ENCODE measurements at regions not wholly inside any gene's neighbourhood (a gene's known extent, or its start where the extent isn't known, plus 50 kb on each side); places are given as distances from the start of the nearest gene placed in this dataset.

DNA sequence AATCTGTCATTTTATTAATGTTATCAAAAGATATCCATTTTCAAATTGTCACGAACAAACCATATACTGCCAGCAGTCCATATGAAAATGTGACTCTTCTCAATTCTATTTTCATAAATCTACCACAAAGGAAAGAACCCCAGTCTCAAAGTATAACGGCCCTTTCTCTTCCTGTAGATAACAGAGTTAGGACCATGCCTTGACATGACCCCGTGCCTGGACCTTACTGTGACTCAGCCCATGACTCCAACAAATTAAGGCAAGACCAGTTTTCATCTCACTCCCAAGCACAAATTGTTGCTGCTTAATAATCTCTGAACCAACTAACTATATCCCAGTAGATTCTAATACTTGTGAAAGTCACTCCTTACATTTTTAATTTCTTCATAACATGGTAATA, 124.4 kb upstream of the NFIA start:
- Histone ChIP-seq H3K27me3 (no peaks in the 10 kb centered on the region), H3K27ac (no peak overlapping the region), H3K4me3 (no peak overlapping the region), H3K4me1 (ENCODE audit: low read depth) (peaks cover 8% of the 10 kb centered on the region), H3K9me3 (ENCODE audit: low read depth) (no peaks in the 10 kb centered on the region), H3K36me3 (no peaks in the 10 kb centered on the region)
- DNase-seq (ENCODE audit: low read depth in 1 of 2, low spot score in 1 of 2) = no peak
- TF ChIP-seq, protein P1, sequence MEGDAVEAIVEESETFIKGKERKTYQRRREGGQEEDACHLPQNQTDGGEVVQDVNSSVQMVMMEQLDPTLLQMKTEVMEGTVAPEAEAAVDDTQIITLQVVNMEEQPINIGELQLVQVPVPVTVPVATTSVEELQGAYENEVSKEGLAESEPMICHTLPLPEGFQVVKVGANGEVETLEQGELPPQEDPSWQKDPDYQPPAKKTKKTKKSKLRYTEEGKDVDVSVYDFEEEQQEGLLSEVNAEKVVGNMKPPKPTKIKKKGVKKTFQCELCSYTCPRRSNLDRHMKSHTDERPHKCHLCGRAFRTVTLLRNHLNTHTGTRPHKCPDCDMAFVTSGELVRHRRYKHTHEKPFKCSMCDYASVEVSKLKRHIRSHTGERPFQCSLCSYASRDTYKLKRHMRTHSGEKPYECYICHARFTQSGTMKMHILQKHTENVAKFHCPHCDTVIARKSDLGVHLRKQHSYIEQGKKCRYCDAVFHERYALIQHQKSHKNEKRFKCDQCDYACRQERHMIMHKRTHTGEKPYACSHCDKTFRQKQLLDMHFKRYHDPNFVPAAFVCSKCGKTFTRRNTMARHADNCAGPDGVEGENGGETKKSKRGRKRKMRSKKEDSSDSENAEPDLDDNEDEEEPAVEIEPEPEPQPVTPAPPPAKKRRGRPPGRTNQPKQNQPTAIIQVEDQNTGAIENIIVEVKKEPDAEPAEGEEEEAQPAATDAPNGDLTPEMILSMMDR (IDR thresholded peaks at IDR 0.05; ENCODE audit: low read depth, low read length) = no peak

DNA sequence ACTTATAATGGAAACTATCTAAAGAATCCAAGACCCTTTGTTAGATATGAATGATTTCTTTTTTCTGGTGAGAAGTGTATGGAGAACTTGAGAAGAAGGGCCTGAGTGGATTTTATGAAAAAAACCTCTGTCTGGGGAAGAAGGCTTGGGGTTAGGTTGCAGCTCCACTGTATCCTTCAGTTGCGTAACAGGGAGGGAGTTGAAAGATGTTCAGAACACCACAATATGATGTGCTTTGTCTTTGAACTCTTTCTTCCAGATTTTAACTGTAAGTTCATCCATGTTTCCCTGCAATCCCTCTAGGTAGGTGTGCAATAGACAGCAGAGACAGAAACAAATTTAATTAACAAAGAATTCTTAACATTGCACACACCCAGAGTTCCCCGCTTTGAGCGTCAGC, 125.8 kb upstream of the NFIA start:
- DNase-seq (ENCODE audit: low read depth in 1 of 2, low spot score in 1 of 2) = no peak
- Histone ChIP-seq H3K27me3 (no peaks in the 10 kb centered on the region), H3K36me3 (no peaks in the 10 kb centered on the region), H3K27ac (no peak overlapping the region), H3K4me3 (no peak overlapping the region), H3K4me1 (ENCODE audit: low read depth) (peaks cover 8% of the 10 kb centered on the region), H3K9me3 (ENCODE audit: low read depth) (no peaks in the 10 kb centered on the region)
- TF ChIP-seq, protein P1 (IDR thresholded peaks at IDR 0.05; ENCODE audit: low read depth, low read length) = no peak

DNA sequence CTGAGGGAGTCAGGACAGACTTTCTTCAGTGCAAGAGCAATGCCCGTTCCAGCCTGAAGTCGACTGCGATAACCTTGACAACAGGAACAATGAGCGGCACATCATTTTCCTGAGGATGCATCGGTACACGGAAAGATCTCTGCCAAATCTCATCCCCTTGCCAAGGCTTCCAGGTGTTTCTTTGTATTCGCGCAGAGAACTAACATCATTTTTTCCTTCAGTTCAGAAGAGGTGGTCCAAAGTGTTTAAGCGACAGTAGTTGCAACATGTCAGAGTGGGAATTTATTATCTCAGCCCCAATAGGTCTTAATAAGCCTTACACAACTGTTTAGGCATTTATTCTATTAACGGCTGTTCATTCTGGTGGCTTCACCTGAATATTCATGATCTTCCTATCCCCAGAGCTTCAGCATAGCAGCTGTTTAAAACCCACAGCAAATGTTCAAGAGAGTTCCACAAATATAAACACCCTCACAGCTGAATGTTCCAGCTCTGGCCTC, 129.7 kb upstream of the NFIA start:
- no peak for DNase-seq (ENCODE audit: low read depth in 1 of 2, low spot score in 1 of 2)
- Histone ChIP-seq H3K27me3 (no peaks in the 10 kb centered on the region), H3K27ac (no peak overlapping the region), H3K4me1 (ENCODE audit: low read depth) (no peaks in the 10 kb centered on the region), H3K4me3 (no peak overlapping the region), H3K9me3 (ENCODE audit: low read depth) (no peaks in the 10 kb centered on the region), H3K36me3 (no peaks in the 10 kb centered on the region)
- TF ChIP-seq, protein P1 (IDR thresholded peaks at IDR 0.05; ENCODE audit: low read depth, low read length) = no peak

DNA sequence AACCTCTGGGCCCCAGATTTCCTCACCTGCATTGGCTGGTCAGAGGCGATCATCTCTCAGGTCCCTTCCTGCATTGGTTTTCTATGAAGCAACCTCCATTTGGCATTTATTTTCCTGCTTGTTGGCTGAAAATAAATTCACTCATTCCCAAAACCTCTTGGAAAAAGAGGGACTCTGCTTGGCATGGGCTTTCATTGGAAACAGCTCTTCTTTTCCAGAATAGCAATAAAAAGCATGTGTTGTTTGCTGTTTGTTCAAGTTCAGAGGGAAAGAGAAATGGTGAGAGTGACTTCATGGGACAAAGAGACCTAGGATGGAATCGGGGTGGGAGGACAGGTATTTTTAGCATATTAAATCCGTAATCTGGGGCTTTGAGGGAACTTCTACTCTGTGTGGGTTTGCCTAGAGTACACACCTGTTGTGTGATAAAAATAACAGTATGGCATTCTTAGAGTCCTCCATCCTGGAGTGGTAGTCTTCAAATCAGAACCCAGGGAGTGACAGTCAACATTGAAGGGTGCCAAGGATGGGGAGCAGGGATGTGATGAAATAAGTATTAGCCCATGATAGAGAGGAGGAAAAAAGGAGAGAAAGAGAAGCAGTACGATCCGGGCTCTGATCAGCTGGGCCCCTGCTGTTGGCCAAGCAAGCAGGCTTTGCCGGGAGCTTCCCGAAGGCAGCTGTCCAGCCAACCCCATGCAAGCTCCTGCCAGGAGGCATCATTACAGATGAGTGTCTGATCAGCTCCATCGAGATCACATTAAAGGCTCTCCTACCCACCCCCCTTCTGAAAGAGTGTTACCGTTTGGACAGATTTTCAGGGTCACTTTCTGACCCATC, 131.9 kb upstream of the NFIA start:
- Histone ChIP-seq H3K9me3 (ENCODE audit: low read depth) (no peaks in the 10 kb centered on the region), H3K27me3 (no peaks in the 10 kb centered on the region), H3K27ac (no peak overlapping the region), H3K36me3 (no peaks in the 10 kb centered on the region), H3K4me3 (no peak overlapping the region), H3K4me1 (ENCODE audit: low read depth) (no peaks in the 10 kb centered on the region)
- TF ChIP-seq, protein P1 (IDR thresholded peaks at IDR 0.05; ENCODE audit: low read depth, low read length) = no peak
- no peak for DNase-seq (ENCODE audit: low read depth in 1 of 2, low spot score in 1 of 2)

DNA sequence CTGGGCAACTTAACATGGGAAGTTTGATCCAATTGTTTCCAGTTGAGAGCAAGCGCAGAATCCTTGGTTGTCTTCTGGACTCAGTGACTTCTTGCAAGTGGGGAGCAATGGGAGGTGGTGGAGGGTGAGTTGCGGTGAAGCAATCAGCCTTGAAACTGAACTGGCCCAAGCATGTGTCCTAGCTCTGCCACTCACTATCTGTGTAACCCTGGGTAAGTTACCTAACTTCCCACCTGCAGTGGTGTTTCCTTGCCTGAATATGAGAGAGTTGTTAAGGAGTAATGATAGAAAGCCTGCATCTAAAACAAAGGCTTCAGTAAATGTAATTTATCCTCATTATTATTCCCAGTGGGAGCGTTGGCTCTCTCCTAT, 132.5 kb upstream of the NFIA start:
- Histone ChIP-seq H3K27me3 (no peaks in the 10 kb centered on the region), H3K4me3 (no peak overlapping the region), H3K4me1 (ENCODE audit: low read depth) (no peaks in the 10 kb centered on the region), H3K36me3 (no peaks in the 10 kb centered on the region), H3K9me3 (ENCODE audit: low read depth) (no peaks in the 10 kb centered on the region), H3K27ac (no peak overlapping the region)
- DNase-seq (ENCODE audit: low read depth in 1 of 2, low spot score in 1 of 2) = no peak
- TF ChIP-seq, protein P1 (IDR thresholded peaks at IDR 0.05; ENCODE audit: low read depth, low read length) = no peak
